HEK293 (cell line): ENCODE measurements at regions not wholly inside any gene's neighbourhood (a gene's known extent, or its start where the extent isn't known, plus 50 kb on each side); places are given as distances from the start of the nearest gene placed in this dataset.

Experiments
- CTCF ChIA-PET: fragments of 350-600 bp; formaldehyde crosslinking; extraction: SDS; loops from one replicate; lab custom pipeline; 2021; ENCODE audit warnings: antibody characterized with exemption; lab: Yijun Ruan, JAX
- POLR2A ChIA-PET: fragments of 300-600 bp; formaldehyde crosslinking; extraction: SDS; loops from one replicate; lab custom pipeline; 2020; ENCODE audit warnings: antibody characterized with exemption, inconsistent platforms; lab: Yijun Ruan, JAX
- H3K27ac ChIP-seq: fragments of 200-500 bp; sonication (Bioruptor generic); 2 replicates; pipeline ENCODE4 v1.5.1; 2014; ENCODE audit warnings: low read depth, low read length, control low read depth, inconsistent platforms; ENCODE audit errors: extremely low read depth
- H3K36me3 ChIP-seq, 2 experiments: fragments of 200-500 bp in 1 of 2; sonication (Bioruptor generic) in 1 of 2; 1 replicate in 1 of 2; 2 replicates in 1 of 2; pipeline ENCODE4 v1.5.1; 2014 to 2017; ENCODE audit warnings: inconsistent platforms in 2 of 2, low read length in 2 of 2; ENCODE audit not compliant: control insufficient read depth in 2 of 2, insufficient read depth in 1 of 2
- H3K4me1 ChIP-seq: fragments of 200-500 bp; sonication (Bioruptor generic); 2 replicates; pipeline ENCODE4 v1.5.1; 2014; ENCODE audit warnings: mild to moderate bottlenecking, low read length, inconsistent platforms; ENCODE audit not compliant: control insufficient read depth, insufficient read depth
- H3K4me3 ChIP-seq: 2 replicates; pipeline ENCODE4 v1.5.1; 2011; ENCODE audit warnings: low read depth, mild to moderate bottlenecking, control low read depth, low read length, moderate library complexity
- H3K9me3 ChIP-seq: fragments of 200-500 bp; sonication (Bioruptor generic); 2 replicates; pipeline ENCODE4 v1.5.1; 2014; ENCODE audit warnings: low read depth, low read length, inconsistent platforms; ENCODE audit not compliant: control insufficient read depth, insufficient read depth
- GLIS2 ChIP-seq: fragments of 450-650 bp; formaldehyde crosslinking; IDR thresholded peaks from 2 replicates; pipeline ENCODE4 v1.5.1; 2016; ENCODE audit warnings: missing biosample characterization, missing genetic modification characterization
- HOXA7 ChIP-seq: sonication (generic); formaldehyde crosslinking; IDR thresholded peaks from 2 replicates; pipeline ENCODE4 v1.8.1; 2022; ENCODE audit warnings: missing genetic modification reagents, borderline replicate concordance
- ZBTB17 ChIP-seq: fragments of 450-650 bp; formaldehyde crosslinking; IDR thresholded peaks from 2 replicates; pipeline ENCODE4 v1.5.1; 2016; ENCODE audit warnings: missing biosample characterization, missing genetic modification characterization
- ZBTB48 ChIP-seq: fragments of 450-650 bp; formaldehyde crosslinking; IDR thresholded peaks from 2 replicates; pipeline ENCODE4 v1.5.1; 2016; ENCODE audit warnings: missing biosample characterization, missing genetic modification characterization
- ZNF155 ChIP-seq: fragments of 450-650 bp; formaldehyde crosslinking; IDR thresholded peaks from 2 replicates; pipeline ENCODE4 v1.5.1; 2016; ENCODE audit warnings: missing biosample characterization, missing genetic modification characterization
- ZNF157 ChIP-seq: fragments of 450-650 bp; formaldehyde crosslinking; IDR thresholded peaks from 2 replicates; pipeline ENCODE4 v1.5.1; 2016; ENCODE audit warnings: missing biosample characterization, missing genetic modification characterization
- ZNF335 ChIP-seq: fragments of 450-650 bp; formaldehyde crosslinking; conservative IDR thresholded peaks from 2 replicates; pipeline ENCODE4 v1.5.1; 2016; ENCODE audit warnings: missing biosample characterization, missing genetic modification characterization
- ZNF416 ChIP-seq: fragments of 450-650 bp; formaldehyde crosslinking; IDR thresholded peaks from 2 replicates; pipeline ENCODE4 v1.5.1; 2016; ENCODE audit warnings: missing biosample characterization, missing genetic modification characterization
- ZNF473 ChIP-seq: fragments of 450-650 bp; formaldehyde crosslinking; IDR thresholded peaks from 2 replicates; pipeline ENCODE4 v1.5.1; 2017; ENCODE audit warnings: missing biosample characterization, missing genetic modification characterization
- ZNF530 ChIP-seq: fragments of 450-650 bp; formaldehyde crosslinking; IDR thresholded peaks from 2 replicates; pipeline ENCODE4 v1.5.1; 2016; ENCODE audit warnings: low read depth, missing biosample characterization, missing genetic modification characterization
- ZNF548 ChIP-seq: fragments of 450-650 bp; formaldehyde crosslinking; IDR thresholded peaks from 2 replicates; pipeline ENCODE4 v1.5.1; 2016; ENCODE audit warnings: missing biosample characterization, missing genetic modification characterization
- ZNF585B ChIP-seq: fragments of 450-650 bp; formaldehyde crosslinking; IDR thresholded peaks from 2 replicates; pipeline ENCODE4 v1.5.1; 2016; ENCODE audit warnings: missing biosample characterization, missing genetic modification characterization
- ZNF600 ChIP-seq: fragments of 450-650 bp; formaldehyde crosslinking; IDR thresholded peaks from 2 replicates; pipeline ENCODE4 v1.5.1; 2016; ENCODE audit warnings: missing biosample characterization, missing genetic modification characterization
- ZNF629 ChIP-seq: fragments of 450-650 bp; formaldehyde crosslinking; IDR thresholded peaks from 2 replicates; pipeline ENCODE4 v1.5.1; 2017; ENCODE audit warnings: missing biosample characterization, missing genetic modification characterization
- ZNF664 ChIP-seq: fragments of 450-650 bp; formaldehyde crosslinking; IDR thresholded peaks from 2 replicates; pipeline ENCODE4 v1.5.1; 2016; ENCODE audit warnings: missing biosample characterization, missing genetic modification characterization
- ZNF830 ChIP-seq: fragments of 450-650 bp; IDR thresholded peaks from 2 replicates; pipeline ENCODE4 v1.5.0; 2018; ENCODE audit warnings: missing biosample characterization, missing genetic modification characterization, low read depth, mild to moderate bottlenecking, moderate library complexity
- ZNF843 ChIP-seq: fragments of 450-650 bp; formaldehyde crosslinking; IDR thresholded peaks from 2 replicates; pipeline ENCODE4 v1.5.1; 2016; ENCODE audit warnings: missing biosample characterization, missing genetic modification characterization
- TF ChIP-seq, protein P1 (sequence below): fragments of 450-650 bp; formaldehyde crosslinking; IDR thresholded peaks from 2 replicates; pipeline ENCODE4 v1.5.1; 2017; ENCODE audit warnings: missing biosample characterization, missing genetic modification characterization
- TF ChIP-seq, protein P2 (sequence below): fragments of 450-650 bp; formaldehyde crosslinking; conservative IDR thresholded peaks from 2 replicates; pipeline ENCODE4 v1.5.1; 2016; ENCODE audit warnings: low read depth, missing biosample characterization, missing genetic modification characterization
- TF ChIP-seq, protein P3 (sequence below): fragments of 450-650 bp; formaldehyde crosslinking; IDR thresholded peaks from 2 replicates; pipeline ENCODE4 v1.5.1; 2016; ENCODE audit warnings: missing biosample characterization, missing genetic modification characterization
- TF ChIP-seq, protein P4 (sequence below): fragments of 450-650 bp; formaldehyde crosslinking; IDR thresholded peaks from 2 replicates; pipeline ENCODE4 v1.5.1; 2016; ENCODE audit warnings: missing biosample characterization, missing genetic modification characterization

DNA sequence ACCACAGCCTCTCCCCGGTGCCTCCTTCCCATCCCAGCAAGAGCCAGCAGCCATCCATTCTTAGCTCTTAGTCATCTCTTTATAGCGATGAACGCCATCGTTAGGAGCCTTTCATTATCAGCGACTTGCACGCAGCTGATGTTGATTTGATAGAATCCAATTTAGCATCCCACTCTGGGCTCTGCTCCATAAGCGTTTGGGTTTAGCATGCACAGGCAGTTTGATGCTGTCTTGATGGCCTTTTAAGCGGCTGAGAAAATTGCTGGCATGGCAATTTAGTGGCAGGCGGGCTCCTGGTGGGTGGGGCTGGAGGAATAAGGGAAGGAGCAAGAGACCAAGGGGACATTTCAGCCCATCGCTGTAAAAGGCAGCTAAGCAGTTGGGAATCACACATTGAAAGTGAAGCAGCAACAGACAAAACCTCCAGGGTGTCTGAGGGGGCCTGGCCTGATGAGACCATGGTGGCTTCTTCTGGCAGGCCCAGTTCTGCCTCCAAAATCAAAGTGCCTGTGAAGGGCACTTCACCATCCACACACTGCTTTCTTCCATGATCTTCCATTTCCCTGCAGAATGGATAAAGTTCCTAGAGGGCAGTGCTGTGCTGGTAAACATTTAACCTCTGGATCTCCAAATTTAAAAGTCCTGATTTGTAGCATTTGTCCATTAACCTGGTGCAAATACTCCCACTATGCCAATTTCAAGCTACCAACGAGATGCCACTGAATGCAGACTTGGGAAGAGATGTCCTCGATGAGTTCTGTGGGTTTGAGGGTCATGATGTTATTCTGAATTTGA lies 107.8 kb upstream of the PLXNA4 start:
- H3K27ac ChIP-seq: no peak overlapping the region
- no peaks in the 10 kb centered on the region for H3K4me1 ChIP-seq
- H3K36me3 ChIP-seq: no peaks in the 10 kb centered on the region
- no peak for TF ChIP-seq ZNF155
- TF ChIP-seq, protein P1, sequence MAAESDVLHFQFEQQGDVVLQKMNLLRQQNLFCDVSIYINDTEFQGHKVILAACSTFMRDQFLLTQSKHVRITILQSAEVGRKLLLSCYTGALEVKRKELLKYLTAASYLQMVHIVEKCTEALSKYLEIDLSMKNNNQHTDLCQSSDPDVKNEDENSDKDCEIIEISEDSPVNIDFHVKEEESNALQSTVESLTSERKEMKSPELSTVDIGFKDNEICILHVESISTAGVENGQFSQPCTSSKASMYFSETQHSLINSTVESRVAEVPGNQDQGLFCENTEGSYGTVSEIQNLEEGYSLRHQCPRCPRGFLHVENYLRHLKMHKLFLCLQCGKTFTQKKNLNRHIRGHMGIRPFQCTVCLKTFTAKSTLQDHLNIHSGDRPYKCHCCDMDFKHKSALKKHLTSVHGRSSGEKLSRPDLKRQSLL: no peak
- no peak for TF ChIP-seq ZBTB17 (tag by site-specific recombination)
- TF ChIP-seq HOXA7 (CRISPR knock-in tag): no peak
- TF ChIP-seq ZBTB48 (tag by site-specific recombination): no peak
- no peak for TF ChIP-seq ZNF830 (tag by site-specific recombination)
- TF ChIP-seq ZNF473 (tag by site-specific recombination): no peak
- TF ChIP-seq ZNF629 (tag by site-specific recombination): no peak
- no peak for TF ChIP-seq ZNF416 (tag by site-specific recombination)
- TF ChIP-seq ZNF664: no peak
- TF ChIP-seq, protein P2, sequence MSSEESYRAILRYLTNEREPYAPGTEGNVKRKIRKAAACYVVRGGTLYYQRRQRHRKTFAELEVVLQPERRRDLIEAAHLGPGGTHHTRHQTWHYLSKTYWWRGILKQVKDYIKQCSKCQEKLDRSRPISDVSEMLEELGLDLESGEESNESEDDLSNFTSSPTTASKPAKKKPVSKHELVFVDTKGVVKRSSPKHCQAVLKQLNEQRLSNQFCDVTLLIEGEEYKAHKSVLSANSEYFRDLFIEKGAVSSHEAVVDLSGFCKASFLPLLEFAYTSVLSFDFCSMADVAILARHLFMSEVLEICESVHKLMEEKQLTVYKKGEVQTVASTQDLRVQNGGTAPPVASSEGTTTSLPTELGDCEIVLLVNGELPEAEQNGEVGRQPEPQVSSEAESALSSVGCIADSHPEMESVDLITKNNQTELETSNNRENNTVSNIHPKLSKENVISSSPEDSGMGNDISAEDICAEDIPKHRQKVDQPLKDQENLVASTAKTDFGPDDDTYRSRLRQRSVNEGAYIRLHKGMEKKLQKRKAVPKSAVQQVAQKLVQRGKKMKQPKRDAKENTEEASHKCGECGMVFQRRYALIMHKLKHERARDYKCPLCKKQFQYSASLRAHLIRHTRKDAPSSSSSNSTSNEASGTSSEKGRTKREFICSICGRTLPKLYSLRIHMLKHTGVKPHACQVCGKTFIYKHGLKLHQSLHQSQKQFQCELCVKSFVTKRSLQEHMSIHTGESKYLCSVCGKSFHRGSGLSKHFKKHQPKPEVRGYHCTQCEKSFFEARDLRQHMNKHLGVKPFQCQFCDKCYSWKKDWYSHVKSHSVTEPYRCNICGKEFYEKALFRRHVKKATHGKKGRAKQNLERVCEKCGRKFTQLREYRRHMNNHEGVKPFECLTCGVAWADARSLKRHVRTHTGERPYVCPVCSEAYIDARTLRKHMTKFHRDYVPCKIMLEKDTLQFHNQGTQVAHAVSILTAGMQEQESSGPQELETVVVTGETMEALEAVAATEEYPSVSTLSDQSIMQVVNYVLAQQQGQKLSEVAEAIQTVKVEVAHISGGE: no peak
- TF ChIP-seq ZNF335 (tag by site-specific recombination): no peak
- TF ChIP-seq ZNF530 (tag by site-specific recombination): no peak
- TF ChIP-seq, protein P3, sequence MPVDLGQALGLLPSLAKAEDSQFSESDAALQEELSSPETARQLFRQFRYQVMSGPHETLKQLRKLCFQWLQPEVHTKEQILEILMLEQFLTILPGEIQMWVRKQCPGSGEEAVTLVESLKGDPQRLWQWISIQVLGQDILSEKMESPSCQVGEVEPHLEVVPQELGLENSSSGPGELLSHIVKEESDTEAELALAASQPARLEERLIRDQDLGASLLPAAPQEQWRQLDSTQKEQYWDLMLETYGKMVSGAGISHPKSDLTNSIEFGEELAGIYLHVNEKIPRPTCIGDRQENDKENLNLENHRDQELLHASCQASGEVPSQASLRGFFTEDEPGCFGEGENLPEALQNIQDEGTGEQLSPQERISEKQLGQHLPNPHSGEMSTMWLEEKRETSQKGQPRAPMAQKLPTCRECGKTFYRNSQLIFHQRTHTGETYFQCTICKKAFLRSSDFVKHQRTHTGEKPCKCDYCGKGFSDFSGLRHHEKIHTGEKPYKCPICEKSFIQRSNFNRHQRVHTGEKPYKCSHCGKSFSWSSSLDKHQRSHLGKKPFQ (tag by site-specific recombination): no peak
- TF ChIP-seq GLIS2 (tag by site-specific recombination): no peak
- no peak for TF ChIP-seq ZNF600 (tag by site-specific recombination)
- TF ChIP-seq ZNF548 (tag by site-specific recombination): no peak
- H3K9me3 ChIP-seq: no peaks in the 10 kb centered on the region
- POLR2A ChIA-PET: no interaction called here
- H3K4me3 ChIP-seq: no peak overlapping the region
- CTCF ChIA-PET: interaction anchor here (0.5 kb wide), 1 partner anchor 546 kb away, joined by 3 read pairs; no protein-coding TSS in a partner anchor

DNA sequence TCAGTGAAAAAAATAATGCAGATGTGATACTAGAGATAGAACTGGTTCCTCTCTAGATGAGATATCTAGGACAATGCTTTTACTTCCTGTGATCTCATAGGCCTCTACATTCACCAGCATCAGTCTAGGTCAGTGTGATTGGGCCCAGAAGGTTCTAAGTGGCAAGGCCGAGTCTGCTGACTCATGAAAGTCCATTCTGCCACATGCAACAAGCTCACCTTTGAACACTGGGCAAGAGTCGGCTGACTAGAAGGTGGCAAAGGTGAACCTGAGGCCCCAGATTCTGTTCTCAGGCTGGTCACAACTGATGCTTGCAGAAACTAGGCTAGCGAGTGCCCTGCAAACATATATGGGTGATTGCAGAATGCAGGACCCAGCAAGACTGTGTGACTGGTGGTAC lies 105.7 kb upstream of the PLXNA4 start:
- TF ChIP-seq ZNF157 (tag by site-specific recombination) (no peak), ZNF843 (no peak), ZNF585B (no peak), HOXA7 (CRISPR knock-in tag) (no peak)
- TF ChIP-seq, protein P4, sequence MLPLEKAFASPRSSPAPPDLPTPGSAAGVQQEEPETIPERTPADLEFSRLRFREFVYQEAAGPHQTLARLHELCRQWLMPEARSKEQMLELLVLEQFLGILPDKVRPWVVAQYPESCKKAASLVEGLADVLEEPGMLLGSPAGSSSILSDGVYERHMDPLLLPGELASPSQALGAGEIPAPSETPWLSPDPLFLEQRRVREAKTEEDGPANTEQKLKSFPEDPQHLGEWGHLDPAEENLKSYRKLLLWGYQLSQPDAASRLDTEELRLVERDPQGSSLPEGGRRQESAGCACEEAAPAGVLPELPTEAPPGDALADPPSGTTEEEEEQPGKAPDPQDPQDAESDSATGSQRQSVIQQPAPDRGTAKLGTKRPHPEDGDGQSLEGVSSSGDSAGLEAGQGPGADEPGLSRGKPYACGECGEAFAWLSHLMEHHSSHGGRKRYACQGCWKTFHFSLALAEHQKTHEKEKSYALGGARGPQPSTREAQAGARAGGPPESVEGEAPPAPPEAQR (tag by site-specific recombination): no peak
- POLR2A ChIA-PET: no interaction called here
- no peaks in the 10 kb centered on the region for H3K4me1 ChIP-seq
- no peaks in the 10 kb centered on the region for H3K36me3 ChIP-seq
- H3K4me3 ChIP-seq: no peak overlapping the region
- CTCF ChIA-PET: interaction anchor here (0.9 kb wide), 1 partner anchor 37 kb away, joined by 3 read pairs; no protein-coding TSS in a partner anchor
- no peaks in the 10 kb centered on the region for H3K9me3 ChIP-seq
- no peak overlapping the region for H3K27ac ChIP-seq
